HG02763 (cell line): ENCODE measurements at regions not wholly inside any gene's neighbourhood (a gene's known extent, or its start where the extent isn't known, plus 50 kb on each side); places are given as distances from the start of the nearest gene placed in this dataset.
"Not testable (repeated sequence)": the region's sequence is repeated elsewhere in the genome, so short reads cannot be mapped to it uniquely, and the experiment has no call there.

Experiments used
- ATAC-seq: cut with Tn5 transposase; IDR thresholded peaks from one replicate; pipeline ENCODE4 v1.9.1; 2021; ENCODE audit warnings: mild to moderate bottlenecking, moderate library complexity; ENCODE audit not compliant: unreplicated experiment

GRCh38 chr1:55904541-55904940, 674.8 kb downstream of the PLPP3 start:
- ATAC-seq: no peak

- ATAC-seq: no peak
Observed at GRCh38 chr1:55898181-55898580, 681.2 kb downstream of the PLPP3 start.

- no peak for ATAC-seq
Observed at GRCh38 chr1:55896210-55896609, 681.0 kb upstream of the USP24 start.

- no peak for ATAC-seq
Observed at GRCh38 chr1:55894521-55894920, 679.4 kb upstream of the USP24 start.

- ATAC-seq: no peak
Observed at GRCh38 chr1:55893155-55893554, 678.0 kb upstream of the USP24 start.

GRCh38 chr1:55888685-55889317, 673.6 kb upstream of the USP24 start:
- ATAC-seq: no peak

- no peak for ATAC-seq
Observed at GRCh38 chr1:55886856-55887712, 671.9 kb upstream of the USP24 start.

- no peak for ATAC-seq
Observed at GRCh38 chr1:55885619-55886018, 670.5 kb upstream of the USP24 start.

- no peak for ATAC-seq
Observed at GRCh38 chr1:55882931-55883330, 667.8 kb upstream of the USP24 start.

GRCh38 chr1:55879346-55879745, 664.2 kb upstream of the USP24 start:
- no peak for ATAC-seq

- ATAC-seq: no peak
Observed at GRCh38 chr1:55877437-55878232, 662.5 kb upstream of the USP24 start.

- ATAC-seq: no peak
Observed at GRCh38 chr1:55876276-55877060, 661.3 kb upstream of the USP24 start.

- no peak for ATAC-seq
Observed at GRCh38 chr1:55870106-55870505, 654.9 kb upstream of the USP24 start.

GRCh38 chr1:55869065-55869464, 653.9 kb upstream of the USP24 start:
- no peak for ATAC-seq

- no peak for ATAC-seq
Observed at GRCh38 chr1:55868026-55868425, 652.9 kb upstream of the USP24 start.

- no peak for ATAC-seq
Observed at GRCh38 chr1:55867304-55867843, 652.2 kb upstream of the USP24 start.

- ATAC-seq: not testable (repeated sequence)
Observed at GRCh38 chr1:55865778-55866177, 650.6 kb upstream of the USP24 start.

- ATAC-seq: no peak
Observed at GRCh38 chr1:55864251-55864650, 649.1 kb upstream of the USP24 start.

GRCh38 chr1:55861676-55862340, 646.6 kb upstream of the USP24 start:
- no peak for ATAC-seq
